Left ventricle myocardium inferior (tissue), 1 donor: ENCODE measurements at regions not wholly inside any gene's neighbourhood (a gene's known extent, or its start where the extent isn't known, plus 50 kb on each side); places are given as distances from the start of the nearest gene placed in this dataset.

ENCODE experiments used
- DNase-seq: peaks from one replicate; pipeline ENCODE4 v3.0.0-alpha.2; 2020
- H3K27ac ChIP-seq: fragments of 200-600 bp; replicated peaks from 2 replicates; pipeline ENCODE4 v1.8.0; 2021
- H3K27me3 ChIP-seq: fragments of 200-600 bp; 2 replicates; pipeline ENCODE4 v1.8.0; 2021; ENCODE audit warnings: low read depth
- H3K36me3 ChIP-seq: fragments of 200-600 bp; 2 replicates; pipeline ENCODE4 v1.8.0; 2021
- H3K4me1 ChIP-seq: fragments of 200-600 bp; 2 replicates; pipeline ENCODE4 v1.8.0; 2021
- H3K4me3 ChIP-seq: fragments of 200-600 bp; 2 replicates; pipeline ENCODE4 v1.8.0; 2021; ENCODE audit warnings: mild to moderate bottlenecking, moderate library complexity
- H3K9me3 ChIP-seq: fragments of 200-600 bp; replicated peaks from 2 replicates; pipeline ENCODE4 v1.8.0; 2021
- intact Hi-C: fragments of 100-400 bp; cut with micrococcal nuclease; formaldehyde crosslinking; loops from one replicate; pipeline ENCODE4 v1.11.0; 2022
- TF ChIP-seq, protein P1 (sequence below): fragments of 200-600 bp; IDR thresholded peaks from 2 replicates; pipeline ENCODE4 v1.8.0; 2021; ENCODE audit warnings: antibody characterized with exemption, mild to moderate bottlenecking, borderline replicate concordance
- donor health status: DM: no; HTN: yes; CAD: no; lungs with severe emphysema.

DNA sequence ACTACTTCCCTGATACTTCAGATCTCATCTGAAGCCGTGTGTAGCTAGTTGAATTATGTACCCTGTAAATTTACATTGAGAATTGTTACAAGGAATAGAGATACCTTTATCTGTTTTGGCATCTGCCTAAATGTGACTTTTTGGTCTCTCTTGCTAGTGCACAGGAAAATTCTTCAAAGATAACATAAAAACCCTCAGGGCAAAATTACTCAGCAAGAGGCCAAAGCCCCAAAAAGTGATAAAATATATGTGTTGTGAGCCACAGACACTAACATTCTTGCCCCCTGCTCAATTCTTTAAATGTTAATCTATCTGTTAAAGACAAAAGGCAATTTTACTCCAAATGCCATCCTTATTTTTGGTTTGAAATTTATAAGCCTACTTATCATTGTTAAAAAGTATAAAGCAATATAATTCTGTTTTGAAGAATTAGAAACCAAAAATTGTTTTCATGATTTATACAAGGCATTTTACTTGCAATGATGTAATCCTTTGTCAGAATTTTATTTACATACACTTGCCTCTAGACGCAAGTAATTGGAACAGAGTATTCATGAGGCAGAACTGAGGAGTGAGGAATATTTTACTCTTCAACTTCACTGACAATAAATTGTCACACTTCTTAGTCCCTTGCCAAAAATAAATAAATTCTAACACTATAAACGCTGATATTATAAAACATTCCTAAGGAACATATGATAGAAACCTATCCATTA is 186.2 kb downstream of the EPM2A start:
- intact Hi-C loops = no loop called here
- Histone ChIP-seq H3K4me3 (no peak overlapping the region), H3K27ac (no peak overlapping the region), H3K27me3 (no peaks in the 10 kb centered on the region), H3K36me3 (no peaks in the 10 kb centered on the region), H3K9me3 (no peaks in the 10 kb centered on the region), H3K4me1 (peaks cover 11% of the 10 kb centered on the region)
- DNase-seq = no peak
- TF ChIP-seq, protein P1, sequence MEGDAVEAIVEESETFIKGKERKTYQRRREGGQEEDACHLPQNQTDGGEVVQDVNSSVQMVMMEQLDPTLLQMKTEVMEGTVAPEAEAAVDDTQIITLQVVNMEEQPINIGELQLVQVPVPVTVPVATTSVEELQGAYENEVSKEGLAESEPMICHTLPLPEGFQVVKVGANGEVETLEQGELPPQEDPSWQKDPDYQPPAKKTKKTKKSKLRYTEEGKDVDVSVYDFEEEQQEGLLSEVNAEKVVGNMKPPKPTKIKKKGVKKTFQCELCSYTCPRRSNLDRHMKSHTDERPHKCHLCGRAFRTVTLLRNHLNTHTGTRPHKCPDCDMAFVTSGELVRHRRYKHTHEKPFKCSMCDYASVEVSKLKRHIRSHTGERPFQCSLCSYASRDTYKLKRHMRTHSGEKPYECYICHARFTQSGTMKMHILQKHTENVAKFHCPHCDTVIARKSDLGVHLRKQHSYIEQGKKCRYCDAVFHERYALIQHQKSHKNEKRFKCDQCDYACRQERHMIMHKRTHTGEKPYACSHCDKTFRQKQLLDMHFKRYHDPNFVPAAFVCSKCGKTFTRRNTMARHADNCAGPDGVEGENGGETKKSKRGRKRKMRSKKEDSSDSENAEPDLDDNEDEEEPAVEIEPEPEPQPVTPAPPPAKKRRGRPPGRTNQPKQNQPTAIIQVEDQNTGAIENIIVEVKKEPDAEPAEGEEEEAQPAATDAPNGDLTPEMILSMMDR = no peak

DNA sequence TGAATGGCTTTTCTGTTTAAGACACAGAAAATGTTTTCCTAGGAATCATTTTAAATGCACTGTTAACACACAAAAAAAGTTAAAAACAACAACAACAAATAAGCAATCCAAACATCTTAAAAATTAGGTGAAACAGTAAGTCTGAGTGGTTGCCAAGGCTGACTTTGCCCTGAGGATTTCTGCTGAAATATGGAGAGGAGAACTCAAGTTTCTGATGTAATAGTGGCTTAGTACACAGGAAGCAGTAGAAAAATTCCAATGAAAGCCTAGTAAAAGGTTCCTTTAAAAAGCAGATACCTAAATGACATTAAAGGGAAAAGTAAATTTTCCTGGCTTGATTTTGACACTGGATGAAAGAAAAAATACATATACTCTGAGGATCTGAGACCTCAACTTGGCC is 184.2 kb downstream of the EPM2A start:
- DNase-seq = no peak
- H3K4me1 ChIP-seq = peaks cover 13% of the 10 kb centered on the region

DNA sequence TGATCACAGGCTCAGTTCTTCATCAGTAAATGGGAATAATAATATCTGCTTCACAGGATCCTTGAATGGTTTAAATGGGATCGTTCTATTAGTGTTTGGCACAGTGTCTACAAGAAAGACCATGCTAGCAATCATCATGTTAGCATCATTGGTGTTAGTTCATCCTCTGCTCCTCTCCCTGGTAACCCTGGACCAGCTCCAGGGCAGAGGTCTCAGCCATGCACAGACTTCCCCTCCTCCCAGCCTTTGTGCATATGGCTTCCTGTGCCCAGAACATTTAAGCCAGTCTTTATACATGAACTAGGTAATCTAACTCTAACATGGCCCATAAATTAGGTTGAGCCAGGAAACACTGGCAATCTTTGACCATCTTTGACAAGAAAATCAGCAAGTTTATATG is 180.2 kb downstream of the EPM2A start:
- intact Hi-C loops = no loop called here
- Histone ChIP-seq H3K36me3 (no peaks in the 10 kb centered on the region), H3K27ac (no peak overlapping the region), H3K9me3 (no peaks in the 10 kb centered on the region), H3K4me1 (peaks cover 7% of the 10 kb centered on the region), H3K27me3 (no peaks in the 10 kb centered on the region), H3K4me3 (no peak overlapping the region)
- DNase-seq = no peak
- TF ChIP-seq, protein P1 = no peak

More for the DNA sequence above, 184.2 kb downstream of the EPM2A start:
- H3K27me3 ChIP-seq = no peaks in the 10 kb centered on the region
- TF ChIP-seq, protein P1 = no peak
- H3K4me3 ChIP-seq = no peak overlapping the region
- H3K27ac ChIP-seq = no peak overlapping the region
- no peaks in the 10 kb centered on the region for H3K9me3 ChIP-seq
- no peaks in the 10 kb centered on the region for H3K36me3 ChIP-seq
- intact Hi-C loops = no loop called here

DNA sequence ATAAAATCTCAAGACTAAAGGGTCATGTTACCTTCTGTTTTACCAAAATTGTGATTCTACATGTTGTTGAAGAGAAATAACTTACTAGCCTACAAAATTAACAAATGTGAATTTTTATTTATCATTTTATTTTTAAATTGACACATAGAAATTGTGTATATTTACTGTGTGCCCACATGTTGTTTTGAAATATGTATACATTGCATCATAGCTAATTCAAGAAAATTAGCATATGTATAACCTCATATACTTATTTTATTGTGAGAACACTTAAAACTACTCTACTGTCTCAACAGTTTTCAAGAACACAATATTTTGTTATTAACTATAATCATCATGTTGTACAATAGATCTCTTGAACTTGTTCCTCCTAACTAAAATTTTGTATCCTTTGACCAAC is 177.8 kb downstream of the EPM2A start:
- no peak overlapping the region for H3K27ac ChIP-seq
- DNase-seq = no peak
- H3K27me3 ChIP-seq = no peaks in the 10 kb centered on the region
- no peak overlapping the region for H3K4me3 ChIP-seq
- H3K4me1 ChIP-seq = peaks cover 7% of the 10 kb centered on the region
- intact Hi-C loops = no loop called here
- H3K9me3 ChIP-seq = no peaks in the 10 kb centered on the region
- H3K36me3 ChIP-seq = no peaks in the 10 kb centered on the region
- TF ChIP-seq, protein P1 = no peak

DNA sequence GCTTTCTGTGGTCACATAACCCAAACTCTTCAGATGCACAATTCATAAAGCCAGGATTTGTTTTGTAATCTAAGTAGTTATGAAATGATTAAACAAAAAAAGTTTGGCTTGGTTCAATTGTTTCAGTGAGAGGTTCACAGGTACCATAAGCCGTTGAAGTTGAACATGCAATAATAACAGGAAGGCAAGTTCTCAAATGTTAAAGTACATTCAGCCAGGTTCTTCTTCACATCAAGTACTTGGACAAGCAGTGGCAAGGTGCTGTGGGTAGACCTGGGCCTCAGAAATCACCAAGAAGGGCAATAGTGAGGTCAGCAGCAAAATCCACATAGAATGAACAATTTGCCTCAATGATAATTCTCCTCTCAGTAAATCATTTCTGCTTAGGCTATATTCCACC is 175.5 kb downstream of the EPM2A start:
- H3K27me3 ChIP-seq = no peaks in the 10 kb centered on the region
- H3K4me3 ChIP-seq = no peak overlapping the region
- H3K36me3 ChIP-seq = no peaks in the 10 kb centered on the region
- no peaks in the 10 kb centered on the region for H3K9me3 ChIP-seq
- TF ChIP-seq, protein P1 = no peak
- H3K27ac ChIP-seq = no peak overlapping the region
- peaks cover 7% of the 10 kb centered on the region for H3K4me1 ChIP-seq
- intact Hi-C loops = no loop called here
- DNase-seq = no peak
